Esophagus mucosa (tissue), 1 donor: ENCODE measurements at regions not wholly inside any gene's neighbourhood (a gene's known extent, or its start where the extent isn't known, plus 50 kb on each side); places are given as distances from the start of the nearest gene placed in this dataset.
A peak's percentile ranks its signal among the peaks of the same experiment; 100 is the strongest.

ENCODE experiments used
- ATAC-seq: fragments of 200-7000 bp; cut with Tn5 transposase; one replicate; pipeline ENCODE4 v1.9.1; 2020
- donor health status: DM: yes; HTN: yes; CAD: no.

- ATAC-seq: no peak
Measured at GRCh38 chr4:13942977-13943376, 315.5 kb upstream of the BOD1L1 start.

- peak; percentile 83 for ATAC-seq
Measured at GRCh38 chr4:13944095-13944511, 316.6 kb upstream of the BOD1L1 start.

DNA sequence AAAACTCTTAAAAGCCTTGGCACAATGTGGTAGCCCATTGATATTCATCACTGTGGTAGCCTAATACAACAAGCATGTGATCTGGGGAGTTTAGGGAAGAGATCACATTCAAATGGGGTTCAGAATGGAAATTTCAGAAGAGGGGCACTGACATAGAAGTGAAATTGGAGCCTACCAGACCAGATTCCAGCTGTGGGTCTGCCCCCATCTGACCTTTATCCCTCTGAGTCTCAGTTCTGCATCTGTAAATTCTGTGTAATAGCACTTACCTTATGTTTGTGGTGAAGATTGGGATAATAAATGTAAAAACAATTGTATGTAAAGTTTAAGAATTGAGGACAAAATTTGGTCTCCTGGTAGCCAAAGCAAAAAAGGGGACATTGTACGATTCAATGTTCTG, 320.4 kb upstream of the BOD1L1 start:
- ATAC-seq: no peak

- no peak for ATAC-seq
Measured at GRCh38 chr4:13950491-13950890, 323.0 kb upstream of the BOD1L1 start.

GRCh38 chr4:13953083-13953482, 325.6 kb upstream of the BOD1L1 start:
- no peak for ATAC-seq

DNA sequence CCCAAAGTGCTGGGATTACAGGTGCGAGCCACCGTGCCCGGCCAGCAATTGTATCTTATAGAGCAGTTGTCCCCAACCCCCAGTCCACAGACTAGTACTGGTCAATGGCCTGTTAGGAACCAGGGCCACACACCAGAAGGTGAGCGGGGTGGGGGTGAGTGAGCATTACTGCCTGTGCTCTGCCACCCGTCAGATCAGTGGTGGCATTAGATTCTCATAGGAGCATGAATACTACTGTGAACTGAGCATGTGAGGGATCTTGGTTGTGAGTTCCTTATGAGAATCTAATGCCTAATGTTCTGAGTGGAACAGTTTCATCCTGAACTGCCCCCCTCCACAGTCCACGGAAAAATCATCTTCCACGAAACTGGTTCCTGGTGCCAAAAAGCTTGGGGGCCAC, 328.0 kb upstream of the BOD1L1 start:
- no peak for ATAC-seq

DNA sequence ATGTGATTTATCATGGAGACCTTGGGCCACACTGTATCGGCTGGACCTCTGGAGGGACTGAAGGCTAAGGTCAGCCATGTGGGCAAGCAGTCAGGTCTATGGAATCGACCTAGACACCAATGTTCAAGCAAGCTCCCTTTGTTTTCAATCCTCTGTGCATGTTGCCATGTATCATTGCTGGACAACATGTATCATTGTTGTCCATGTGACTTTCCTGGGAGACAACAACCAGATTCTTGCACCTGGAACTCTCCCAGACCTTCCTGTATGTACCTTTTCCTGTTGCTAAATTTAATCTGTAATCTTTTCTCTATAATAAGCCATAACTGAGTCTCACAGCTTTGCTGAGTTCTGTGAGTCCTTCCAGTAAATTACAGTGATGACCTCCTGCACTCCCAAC, 329.4 kb upstream of the BOD1L1 start:
- no peak for ATAC-seq

DNA sequence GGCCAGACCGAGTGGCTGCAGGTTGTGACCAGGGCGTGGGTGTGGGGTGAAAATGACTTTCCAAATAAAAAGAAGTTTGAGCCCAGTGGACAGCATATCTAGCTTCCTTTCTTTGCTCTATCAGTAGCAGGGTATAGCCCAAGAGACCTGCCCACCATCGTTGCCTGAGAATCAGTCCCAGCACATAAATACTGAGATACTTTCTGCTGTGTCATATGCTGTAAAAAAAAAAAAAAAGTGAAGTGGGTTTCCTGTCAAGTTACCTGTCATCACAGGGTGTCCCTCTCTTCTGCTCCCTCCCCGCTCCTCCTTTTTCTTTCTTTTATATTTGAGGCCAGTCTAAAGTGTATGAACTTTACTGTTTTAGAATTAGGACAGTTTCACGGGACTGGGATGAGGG, 330.3 kb upstream of the BOD1L1 start:
- no peak for ATAC-seq

- ATAC-seq: no peak
Measured at GRCh38 chr4:13963601-13964000, 336.1 kb upstream of the BOD1L1 start.

- peak; percentile 57 for ATAC-seq
Measured at GRCh38 chr4:13966231-13967195, 339.0 kb upstream of the BOD1L1 start.

DNA sequence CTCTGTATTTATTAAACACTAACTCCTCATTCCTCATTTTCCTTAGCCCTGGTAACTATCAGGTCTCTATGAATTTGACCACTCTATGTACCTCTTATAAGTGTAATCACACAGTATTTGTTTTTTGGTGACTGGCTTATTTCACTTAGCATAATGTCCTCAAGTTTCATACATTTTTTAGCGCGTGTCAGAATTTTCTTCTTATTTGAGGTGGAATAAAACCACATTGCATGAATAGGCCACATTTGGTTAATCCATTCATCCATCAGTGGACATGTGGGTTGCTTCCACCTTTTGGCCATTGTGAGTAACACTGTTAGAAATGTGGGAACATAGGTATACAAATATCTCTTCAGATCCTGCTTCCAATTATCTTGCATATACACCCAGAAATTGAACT, 341.2 kb upstream of the BOD1L1 start:
- ATAC-seq: no peak

GRCh38 chr4:13970349-13970748, 342.8 kb upstream of the BOD1L1 start:
- no peak for ATAC-seq

- ATAC-seq: no peak
Measured at GRCh38 chr4:13977746-13978145, 350.2 kb upstream of the BOD1L1 start.

- no peak for ATAC-seq
Measured at GRCh38 chr4:13980317-13981310, 353.1 kb upstream of the BOD1L1 start.

DNA sequence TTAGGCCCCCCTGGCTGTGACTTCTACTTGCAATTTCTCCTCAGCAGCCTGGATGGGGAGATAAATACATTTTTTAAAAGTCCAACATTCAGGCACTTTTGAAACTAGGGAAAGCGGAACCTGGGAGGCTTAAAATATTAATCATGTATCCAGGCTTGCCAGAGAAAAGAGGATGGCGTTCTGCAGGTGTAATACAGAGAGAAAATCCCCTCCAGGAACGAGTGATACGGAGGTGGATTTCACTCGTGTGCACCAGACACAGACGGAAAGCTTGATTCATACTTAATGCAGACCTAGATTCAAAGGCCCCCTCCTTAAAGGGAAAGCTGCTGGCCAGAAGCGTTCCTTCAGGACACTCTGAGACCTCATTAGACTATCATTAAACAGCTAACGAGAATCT, 354.0 kb upstream of the BOD1L1 start:
- ATAC-seq: no peak

DNA sequence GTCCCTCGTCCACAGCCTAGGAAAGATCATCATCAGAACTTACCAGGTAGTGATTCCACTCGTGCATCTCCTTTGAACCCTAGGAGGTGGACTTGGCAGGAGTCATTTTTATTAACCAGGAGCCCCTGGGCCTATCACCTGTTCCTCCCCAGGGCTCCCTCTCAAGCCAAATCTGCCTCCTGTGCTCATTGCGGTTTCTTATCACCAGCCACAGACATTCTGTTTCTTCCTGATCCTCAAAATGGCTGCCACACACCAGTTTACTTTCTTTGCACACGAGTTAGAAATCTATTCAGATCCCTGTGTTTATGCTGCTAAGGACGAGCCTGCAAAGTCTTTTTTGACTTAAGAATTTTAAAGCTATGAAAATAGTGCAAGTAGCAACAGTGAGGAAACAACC, 354.5 kb upstream of the BOD1L1 start:
- no peak for ATAC-seq

DNA sequence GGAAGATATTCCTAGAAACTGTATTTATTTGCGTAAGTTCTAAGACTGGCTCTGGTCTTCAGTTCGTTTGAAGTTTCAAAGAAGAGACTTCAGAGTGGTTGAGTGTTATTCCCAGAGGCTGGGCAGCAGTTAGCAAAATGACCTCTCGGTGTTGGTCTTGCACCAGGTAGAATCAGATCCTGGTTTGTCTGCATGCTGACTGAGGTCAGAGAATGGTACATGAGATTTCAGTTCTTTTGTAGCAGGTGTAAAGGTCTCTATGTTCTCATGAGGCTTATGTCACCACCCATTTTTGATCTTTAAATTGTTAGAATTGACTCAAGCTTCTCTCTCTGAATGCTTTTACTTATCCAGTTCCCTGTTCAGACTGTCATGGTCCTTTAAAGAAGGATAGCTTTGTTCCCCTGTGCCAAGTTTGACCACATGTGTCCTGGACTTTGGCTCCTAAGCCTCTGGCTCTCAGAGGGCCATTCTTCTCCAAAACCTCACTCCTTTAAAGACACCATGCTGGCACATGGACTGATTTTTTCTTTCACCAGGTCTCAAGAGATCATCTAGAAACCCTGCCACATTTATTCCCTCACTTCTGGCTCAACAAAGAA, 355.8 kb upstream of the BOD1L1 start:
- no peak for ATAC-seq

DNA sequence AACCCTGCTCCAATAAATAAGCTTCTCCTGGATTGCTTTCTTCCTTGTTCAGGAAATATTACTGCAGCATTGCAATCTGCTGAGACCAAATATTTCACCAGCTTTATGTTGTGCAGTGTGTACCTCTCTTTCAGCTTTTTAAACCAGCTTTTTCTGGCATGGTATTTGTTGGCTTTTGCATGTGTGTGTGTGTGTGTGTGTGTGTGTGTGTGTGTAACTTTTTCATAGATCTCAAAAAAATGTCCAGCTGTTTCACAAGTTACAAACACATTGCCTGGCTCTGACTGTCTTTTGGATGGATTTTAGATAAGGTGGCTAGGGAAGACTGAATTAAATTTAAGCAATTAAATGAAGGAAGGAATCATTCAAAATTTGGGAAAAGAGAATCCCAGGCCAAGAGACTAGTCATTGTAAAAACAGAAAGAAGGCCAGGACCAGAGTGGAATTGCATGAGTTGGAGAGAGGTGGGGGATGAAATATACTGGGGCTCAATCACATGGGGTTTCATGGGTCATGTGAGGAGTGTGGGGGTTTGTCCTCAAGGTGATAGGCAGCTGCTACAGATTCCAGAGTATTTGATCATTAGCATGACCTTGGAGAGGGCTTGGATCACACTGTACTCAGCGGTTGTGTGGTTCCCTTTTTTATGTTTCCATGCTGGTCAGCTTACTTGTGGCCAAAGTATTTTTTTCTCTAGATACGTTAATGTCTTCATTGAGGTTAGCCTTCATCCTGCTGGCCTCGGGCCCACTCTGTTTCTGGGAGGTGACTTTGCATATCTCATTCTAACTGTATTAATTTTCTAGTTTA, 357.7 kb upstream of the BOD1L1 start:
- ATAC-seq: no peak

DNA sequence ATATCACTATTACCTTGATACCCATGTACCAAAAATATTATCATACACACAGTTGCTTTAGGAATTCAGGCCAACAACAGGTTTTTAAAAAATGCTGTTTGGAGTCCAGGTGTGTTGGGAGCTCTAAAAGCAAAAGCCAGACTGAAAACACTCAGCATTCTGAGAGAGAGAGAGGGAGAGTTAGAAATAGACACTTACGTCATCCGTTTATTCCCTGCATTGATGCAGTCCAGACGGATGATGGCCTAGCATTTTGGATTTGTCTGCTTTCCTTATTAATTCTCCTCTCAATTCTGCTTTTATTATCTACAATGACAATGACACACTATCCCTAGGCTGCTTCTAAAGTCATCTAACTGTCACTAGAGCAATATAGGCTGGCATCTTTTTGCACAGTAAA, 358.3 kb upstream of the BOD1L1 start:
- ATAC-seq: no peak

- no peak for ATAC-seq
Measured at GRCh38 chr4:13986548-13986947, 359.0 kb upstream of the BOD1L1 start.

DNA sequence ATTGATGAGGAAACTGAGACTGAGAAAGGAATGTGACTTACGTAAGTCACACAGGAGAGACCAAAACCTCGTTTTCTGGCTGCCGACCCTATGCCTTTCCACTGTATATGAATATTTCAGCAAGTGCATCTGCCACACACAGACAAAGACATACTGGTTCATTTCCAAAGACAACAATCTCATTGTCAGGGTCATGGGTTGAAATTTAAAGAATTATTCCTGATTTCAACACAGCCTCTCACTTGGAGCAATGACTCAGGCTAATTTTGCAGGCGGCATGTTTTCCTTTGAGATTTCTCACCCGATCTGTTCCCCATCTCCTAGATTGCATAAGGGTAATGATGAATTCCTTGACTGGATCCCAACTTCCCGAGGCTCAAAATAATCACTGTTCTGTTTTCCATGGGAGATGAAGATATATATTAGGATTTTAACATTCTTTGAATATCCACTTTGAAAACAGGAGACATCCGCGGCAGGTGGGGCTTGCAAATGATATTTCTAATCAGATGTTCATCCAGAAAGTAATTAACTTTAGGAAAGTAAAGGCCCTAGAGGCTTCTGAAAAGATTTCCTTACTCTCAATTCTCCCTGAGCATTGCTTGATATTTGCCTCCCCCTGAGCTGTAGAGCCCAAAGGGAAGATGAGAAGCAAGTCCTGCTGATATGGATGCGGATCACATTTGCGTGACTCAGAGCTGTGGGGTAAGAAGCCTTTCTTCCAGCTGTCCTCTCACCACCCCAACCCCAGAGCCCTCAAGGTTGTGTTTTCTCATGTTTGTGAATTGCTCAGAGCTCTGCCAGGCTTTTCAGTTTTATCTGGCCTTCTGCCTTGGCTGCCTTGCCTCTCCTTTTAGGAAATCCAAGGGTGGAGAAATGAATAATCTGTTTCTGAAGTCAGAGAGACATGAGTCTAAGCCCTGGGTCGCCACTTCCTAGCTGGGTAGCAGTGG, 361.1 kb upstream of the BOD1L1 start:
- peak; percentile 61 for ATAC-seq
